ENCODE measurements at regions not wholly inside any gene's neighbourhood (a gene's known extent, or its start where the extent isn't known, plus 50 kb on each side); places are given as distances from the start of the nearest gene placed in this dataset.

- Histone ChIP-seq H3K27ac (replicated peaks in 1 of 4) (no peak overlapping the region), H3K27me3 (no peaks in the 10 kb centered on the region), H3K4me1 (no peaks in the 10 kb centered on the region), H3K9me3 (no peaks in the 10 kb centered on the region), H3K4me3 (no peak overlapping the region), H3K36me3 (no peaks in the 10 kb centered on the region)
- no peak for DNase-seq (ENCODE audit: extremely low spot score)
- TF ChIP-seq EP300 (IDR thresholded peaks at IDR 0.05) = no peak
- TF ChIP-seq POLR2A (IDR thresholded peaks at IDR 0.05; ENCODE audit: low read depth) = no peak
- intact Hi-C loops (cut with DNase I) = no loop called here
Observed at GRCh38 chr2:118508282-118508681, 339.2 kb downstream of the EN1 start.

- Histone ChIP-seq H3K36me3 (no peaks in the 10 kb centered on the region), H3K4me3 (no peak overlapping the region), H3K27ac (replicated peaks in 1 of 4) (no peak overlapping the region), H3K4me1 (no peaks in the 10 kb centered on the region), H3K9me3 (no peaks in the 10 kb centered on the region), H3K27me3 (no peaks in the 10 kb centered on the region)
- WGBS = 84% methylated on average over 2 of the region's 2 CpGs
- DNase-seq (ENCODE audit: extremely low spot score) = no peak
- TF ChIP-seq POLR2AphosphoS5 (IDR thresholded peaks at IDR 0.05) (no peak), POLR2A (IDR thresholded peaks at IDR 0.05; ENCODE audit: low read depth) (no peak), EP300 (IDR thresholded peaks at IDR 0.05) (no peak)
- TF ChIP-seq, protein P1, sequence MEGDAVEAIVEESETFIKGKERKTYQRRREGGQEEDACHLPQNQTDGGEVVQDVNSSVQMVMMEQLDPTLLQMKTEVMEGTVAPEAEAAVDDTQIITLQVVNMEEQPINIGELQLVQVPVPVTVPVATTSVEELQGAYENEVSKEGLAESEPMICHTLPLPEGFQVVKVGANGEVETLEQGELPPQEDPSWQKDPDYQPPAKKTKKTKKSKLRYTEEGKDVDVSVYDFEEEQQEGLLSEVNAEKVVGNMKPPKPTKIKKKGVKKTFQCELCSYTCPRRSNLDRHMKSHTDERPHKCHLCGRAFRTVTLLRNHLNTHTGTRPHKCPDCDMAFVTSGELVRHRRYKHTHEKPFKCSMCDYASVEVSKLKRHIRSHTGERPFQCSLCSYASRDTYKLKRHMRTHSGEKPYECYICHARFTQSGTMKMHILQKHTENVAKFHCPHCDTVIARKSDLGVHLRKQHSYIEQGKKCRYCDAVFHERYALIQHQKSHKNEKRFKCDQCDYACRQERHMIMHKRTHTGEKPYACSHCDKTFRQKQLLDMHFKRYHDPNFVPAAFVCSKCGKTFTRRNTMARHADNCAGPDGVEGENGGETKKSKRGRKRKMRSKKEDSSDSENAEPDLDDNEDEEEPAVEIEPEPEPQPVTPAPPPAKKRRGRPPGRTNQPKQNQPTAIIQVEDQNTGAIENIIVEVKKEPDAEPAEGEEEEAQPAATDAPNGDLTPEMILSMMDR (IDR thresholded peaks at IDR 0.05) = no peak
- intact Hi-C loops (cut with DNase I) = no loop called here
Observed at GRCh38 chr2:118505436-118505835, 342.0 kb downstream of the EN1 start.

GRCh38 chr2:118502106-118502505 lies 345.3 kb downstream of the EN1 start:
- no peaks in the 10 kb centered on the region for H3K9me3 ChIP-seq
- H3K27me3 ChIP-seq = peaks cover 0 to 3% (median 0%) of the 10 kb centered on the region in 4 donors
- no peak overlapping the region for H3K27ac ChIP-seq (replicated peaks in 1 of 4)
- DNase-seq (ENCODE audit: extremely low spot score) = peak; percentile 55
- H3K4me1 ChIP-seq = no peaks in the 10 kb centered on the region
- no peak overlapping the region for H3K4me3 ChIP-seq
- H3K36me3 ChIP-seq = no peaks in the 10 kb centered on the region
- TF ChIP-seq, protein P1 (IDR thresholded peaks at IDR 0.05) = no peak
- TF ChIP-seq EP300 (IDR thresholded peaks at IDR 0.05) = no peak
- no peak for TF ChIP-seq POLR2A (IDR thresholded peaks at IDR 0.05; ENCODE audit: low read depth)
- TF ChIP-seq POLR2AphosphoS5 (IDR thresholded peaks at IDR 0.05) = no peak
- WGBS = 76% methylated on average over 2 of the region's 2 CpGs
- intact Hi-C loops (cut with DNase I) = no loop called here

DNA sequence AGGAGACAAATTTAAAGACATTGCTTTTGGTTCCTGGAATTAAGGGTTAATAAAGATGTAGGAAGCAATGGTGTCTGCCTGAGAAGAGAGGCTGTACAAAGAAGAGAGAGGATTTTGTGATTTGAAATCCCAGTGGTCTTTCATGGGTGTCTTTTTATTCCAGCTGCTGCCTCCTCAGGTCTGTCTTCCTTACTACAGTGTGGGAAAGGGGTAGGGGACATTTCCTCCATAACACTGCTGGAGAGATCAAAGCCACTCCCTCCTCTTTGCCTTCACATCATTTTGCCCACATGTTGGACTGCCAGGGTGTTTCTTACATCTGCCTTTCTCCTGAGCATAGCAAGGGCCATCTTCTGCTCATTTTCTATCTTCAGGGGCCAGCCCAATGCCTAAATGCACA lies 348.5 kb downstream of the EN1 start:
- H3K36me3 ChIP-seq = no peaks in the 10 kb centered on the region
- DNase-seq (ENCODE audit: extremely low spot score) = peak; percentile 68
- H3K27ac ChIP-seq (replicated peaks in 1 of 4) = no peak overlapping the region
- TF ChIP-seq EP300 (IDR thresholded peaks at IDR 0.05) = no peak
- TF ChIP-seq, protein P1 (IDR thresholded peaks at IDR 0.05) = no peak
- TF ChIP-seq POLR2AphosphoS5 (IDR thresholded peaks at IDR 0.05) = no peak
- TF ChIP-seq POLR2A (IDR thresholded peaks at IDR 0.05; ENCODE audit: low read depth) = no peak
- H3K4me3 ChIP-seq = no peak overlapping the region
- intact Hi-C loops (cut with DNase I) = no loop called here
- no peaks in the 10 kb centered on the region for H3K9me3 ChIP-seq
- H3K27me3 ChIP-seq = peaks cover 0 to 8% (median 0%) of the 10 kb centered on the region in 4 donors
- H3K4me1 ChIP-seq = no peaks in the 10 kb centered on the region

- peak; percentile 45 for DNase-seq (ENCODE audit: extremely low spot score)
- WGBS = 82% methylated on average over 7 of the region's 7 CpGs
- Histone ChIP-seq H3K27ac (replicated peaks in 1 of 4) (no peak overlapping the region), H3K9me3 (peaks cover 0 to 4% (median 3%) of the 10 kb centered on the region in 4 donors), H3K36me3 (no peaks in the 10 kb centered on the region), H3K4me3 (no peak overlapping the region), H3K27me3 (peaks cover 0 to 8% (median 0%) of the 10 kb centered on the region in 4 donors), H3K4me1 (no peaks in the 10 kb centered on the region)
- intact Hi-C loops (cut with DNase I) = no loop called here
- no peak for TF ChIP-seq POLR2AphosphoS5 (IDR thresholded peaks at IDR 0.05)
- TF ChIP-seq, protein P1 (IDR thresholded peaks at IDR 0.05) = no peak
- TF ChIP-seq POLR2A (IDR thresholded peaks at IDR 0.05; ENCODE audit: low read depth) = no peak
Observed at GRCh38 chr2:118496870-118497611, 350.4 kb downstream of the EN1 start.

All from esophagus muscularis mucosa (tissue), 4 donors.